SK-N-SH (cell line): ENCODE measurements at regions not wholly inside any gene's neighbourhood (a gene's known extent, or its start where the extent isn't known, plus 50 kb on each side); places are given as distances from the start of the nearest gene placed in this dataset.

ENCODE experiments used
- CTCF ChIP-seq: fragments of 200-600 bp; sonication (generic); IDR thresholded peaks from 2 replicates; pipeline ENCODE4 v1.6.1; 2017; ENCODE audit warnings: antibody characterized with exemption, mild to moderate bottlenecking, moderate library complexity
- ELF1 ChIP-seq: IDR thresholded peaks from 2 replicates; pipeline ENCODE4 v1.4.0; 2012
- FOSL2 ChIP-seq: IDR thresholded peaks from 2 replicates; pipeline ENCODE4 v1.4.0; 2012; ENCODE audit warnings: low read depth, mild to moderate bottlenecking, moderate library complexity, borderline replicate concordance
- MEF2A ChIP-seq: IDR thresholded peaks from 2 replicates; pipeline ENCODE4 v1.4.0; 2012; ENCODE audit warnings: low read depth, borderline replicate concordance
- MXI1 ChIP-seq: IDR thresholded peaks from 2 replicates; pipeline ENCODE4 v1.6.1; 2012; ENCODE audit warnings: mild to moderate bottlenecking, low read depth, low read length, improper control_type of control experiment
- POLR2AphosphoS5 ChIP-seq: IDR thresholded peaks from 2 replicates; pipeline ENCODE4 v1.6.1; 2012; ENCODE audit warnings: low read depth, low read length
- TAF1 ChIP-seq: IDR thresholded peaks from 2 replicates; pipeline ENCODE4 v1.6.1; 2012; ENCODE audit warnings: low read depth, mild to moderate bottlenecking, low read length, moderate library complexity, borderline replicate concordance
- YY1 ChIP-seq: IDR thresholded peaks from 2 replicates; pipeline ENCODE4 v1.4.0; 2012; ENCODE audit warnings: low read depth, mild to moderate bottlenecking
- TF ChIP-seq, protein P1 (sequence below): IDR thresholded peaks from 2 replicates; pipeline ENCODE4; 2012
- TF ChIP-seq, protein P2 (sequence below): IDR thresholded peaks from 2 replicates; pipeline ENCODE4 v1.6.1; 2012; ENCODE audit warnings: mild to moderate bottlenecking, low read depth, low read length, moderate library complexity

GRCh38 chr18:4721545-4721944, 266.4 kb upstream of the DLGAP1 start:
- TF ChIP-seq POLR2AphosphoS5 (no peak), MXI1 (no peak), CTCF (no peak), ELF1 (no peak), MEF2A (no peak), TAF1 (no peak), FOSL2 (no peak), YY1 (no peak)
- TF ChIP-seq, protein P1, sequence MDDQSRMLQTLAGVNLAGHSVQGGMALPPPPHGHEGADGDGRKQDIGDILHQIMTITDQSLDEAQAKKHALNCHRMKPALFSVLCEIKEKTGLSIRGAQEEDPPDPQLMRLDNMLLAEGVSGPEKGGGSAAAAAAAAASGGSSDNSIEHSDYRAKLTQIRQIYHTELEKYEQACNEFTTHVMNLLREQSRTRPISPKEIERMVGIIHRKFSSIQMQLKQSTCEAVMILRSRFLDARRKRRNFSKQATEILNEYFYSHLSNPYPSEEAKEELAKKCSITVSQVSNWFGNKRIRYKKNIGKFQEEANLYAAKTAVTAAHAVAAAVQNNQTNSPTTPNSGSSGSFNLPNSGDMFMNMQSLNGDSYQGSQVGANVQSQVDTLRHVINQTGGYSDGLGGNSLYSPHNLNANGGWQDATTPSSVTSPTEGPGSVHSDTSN: no peak
- TF ChIP-seq, protein P2, sequence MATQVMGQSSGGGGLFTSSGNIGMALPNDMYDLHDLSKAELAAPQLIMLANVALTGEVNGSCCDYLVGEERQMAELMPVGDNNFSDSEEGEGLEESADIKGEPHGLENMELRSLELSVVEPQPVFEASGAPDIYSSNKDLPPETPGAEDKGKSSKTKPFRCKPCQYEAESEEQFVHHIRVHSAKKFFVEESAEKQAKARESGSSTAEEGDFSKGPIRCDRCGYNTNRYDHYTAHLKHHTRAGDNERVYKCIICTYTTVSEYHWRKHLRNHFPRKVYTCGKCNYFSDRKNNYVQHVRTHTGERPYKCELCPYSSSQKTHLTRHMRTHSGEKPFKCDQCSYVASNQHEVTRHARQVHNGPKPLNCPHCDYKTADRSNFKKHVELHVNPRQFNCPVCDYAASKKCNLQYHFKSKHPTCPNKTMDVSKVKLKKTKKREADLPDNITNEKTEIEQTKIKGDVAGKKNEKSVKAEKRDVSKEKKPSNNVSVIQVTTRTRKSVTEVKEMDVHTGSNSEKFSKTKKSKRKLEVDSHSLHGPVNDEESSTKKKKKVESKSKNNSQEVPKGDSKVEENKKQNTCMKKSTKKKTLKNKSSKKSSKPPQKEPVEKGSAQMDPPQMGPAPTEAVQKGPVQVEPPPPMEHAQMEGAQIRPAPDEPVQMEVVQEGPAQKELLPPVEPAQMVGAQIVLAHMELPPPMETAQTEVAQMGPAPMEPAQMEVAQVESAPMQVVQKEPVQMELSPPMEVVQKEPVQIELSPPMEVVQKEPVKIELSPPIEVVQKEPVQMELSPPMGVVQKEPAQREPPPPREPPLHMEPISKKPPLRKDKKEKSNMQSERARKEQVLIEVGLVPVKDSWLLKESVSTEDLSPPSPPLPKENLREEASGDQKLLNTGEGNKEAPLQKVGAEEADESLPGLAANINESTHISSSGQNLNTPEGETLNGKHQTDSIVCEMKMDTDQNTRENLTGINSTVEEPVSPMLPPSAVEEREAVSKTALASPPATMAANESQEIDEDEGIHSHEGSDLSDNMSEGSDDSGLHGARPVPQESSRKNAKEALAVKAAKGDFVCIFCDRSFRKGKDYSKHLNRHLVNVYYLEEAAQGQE: no peak
